Stimulated activated CD4-positive, alpha-beta T cell treated with anti-CD3 and anti-CD28 coated beads, Interleukin-15, amount 100 ng/mL, for 48 hours (primary cell): ENCODE measurements at regions not wholly inside any gene's neighbourhood (a gene's known extent, or its start where the extent isn't known, plus 50 kb on each side); places are given as distances from the start of the nearest gene placed in this dataset.

Source experiments
- DNase-seq, 2 donors: peaks; one replicate each; pipeline ENCODE4 v3.0.0-alpha.2; 2020; ENCODE audit warnings: low read depth in 2 of 2

DNA sequence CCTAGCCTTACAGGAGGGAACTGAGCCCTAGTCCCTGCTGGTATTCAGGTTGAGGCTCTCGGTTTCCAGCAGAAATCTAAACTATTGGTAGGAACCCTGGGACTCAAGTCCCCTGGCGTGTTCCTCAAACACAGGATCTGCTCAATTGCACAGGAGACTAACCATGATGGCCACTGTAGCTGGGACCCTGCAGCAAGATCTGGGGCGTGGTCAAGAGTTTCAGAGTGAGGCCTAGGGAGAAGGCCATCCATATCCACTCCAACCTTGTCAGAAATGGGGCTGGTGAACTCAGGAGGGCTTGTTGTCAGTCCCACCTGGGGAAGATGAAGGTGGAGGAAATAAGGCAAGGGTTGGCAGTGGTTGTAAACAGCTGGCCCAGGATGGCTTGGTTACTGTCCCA, 49.9 kb upstream of the PAX6 start:
- no peak for DNase-seq
